BJ (cell line): ENCODE measurements at regions not wholly inside any gene's neighbourhood (a gene's known extent, or its start where the extent isn't known, plus 50 kb on each side); places are given as distances from the start of the nearest gene placed in this dataset.
"Not testable (repeated sequence)": the region's sequence is repeated elsewhere in the genome, so short reads cannot be mapped to it uniquely, and the experiment has no call there.

Experiments
- CTCF ChIA-PET: fragments of 350-600 bp; formaldehyde crosslinking; extraction: SDS; loops from one replicate; lab custom pipeline; 2021; ENCODE audit warnings: antibody characterized with exemption, inconsistent platforms; lab: Yijun Ruan, JAX
- POLR2A ChIA-PET: fragments of 300-600 bp; sonication (Branson Sonifier 250); formaldehyde crosslinking; extraction: SDS; loops from one replicate; lab custom pipeline; 2021; ENCODE audit warnings: antibody characterized with exemption; lab: Charles Lee
- DNase-seq: peaks from one replicate; pipeline ENCODE4 v3.0.0-alpha.2; 2011; ENCODE audit warnings: low read depth
- H3K27me3 ChIP-seq: 2 replicates; pipeline ENCODE4 v1.6.0; 2011; ENCODE audit warnings: low read length; ENCODE audit not compliant: control insufficient read depth, insufficient read depth
- H3K36me3 ChIP-seq: 2 replicates; pipeline ENCODE4 v1.5.1; 2011; ENCODE audit warnings: low read length; ENCODE audit not compliant: control insufficient read depth, insufficient read depth
- H3K4me3 ChIP-seq: 2 replicates; pipeline ENCODE4 v1.5.1; 2011; ENCODE audit warnings: low read depth, mild to moderate bottlenecking, control low read depth, low read length
- CTCF ChIP-seq: IDR thresholded peaks from 2 replicates; pipeline ENCODE4 v1.5.1; 2011; ENCODE audit warnings: low read depth, mild to moderate bottlenecking, control low read depth, inconsistent platforms, low read length, moderate library complexity; ENCODE audit not compliant: insufficient read depth

GRCh38 chr2:192971981-192972380, 777.2 kb upstream of the TMEFF2 start:
- Histone ChIP-seq H3K36me3 (no peaks in the 10 kb centered on the region), H3K4me3 (no peak overlapping the region), H3K27me3 (no peaks in the 10 kb centered on the region)
- ChIA-PET POLR2A (no interaction called here), CTCF (no interaction called here)
- no peak for TF ChIP-seq CTCF
- no peak for DNase-seq

- CTCF ChIA-PET, result no interaction called here
- POLR2A ChIA-PET, result no interaction called here
- Histone ChIP-seq H3K4me3 (no peak overlapping the region), H3K36me3 (no peaks in the 10 kb centered on the region), H3K27me3 (no peaks in the 10 kb centered on the region)
- TF ChIP-seq CTCF, result no peak
- no peak for DNase-seq
These were observed 774.3 kb upstream of the TMEFF2 start for GRCh38 chr2:192969055-192969454.

- CTCF ChIA-PET, result no interaction called here
- POLR2A ChIA-PET, result no interaction called here
- TF ChIP-seq CTCF, result no peak
These were observed 766.2 kb upstream of the TMEFF2 start for GRCh38 chr2:192960945-192961344.

GRCh38 chr2:192958615-192959014, 763.9 kb upstream of the TMEFF2 start:
- H3K27me3 ChIP-seq, H3K36me3 ChIP-seq, DNase-seq, POLR2A ChIA-PET, H3K4me3 ChIP-seq: not testable (repeated sequence)
- CTCF ChIA-PET, result interaction anchor here (0.7 kb wide), 1 partner anchor 466 kb away, joined by 5 read pairs; no protein-coding TSS in a partner anchor

More at GRCh38 chr2:192960945-192961344, 766.2 kb upstream of the TMEFF2 start:
- Histone ChIP-seq H3K27me3 (no peaks in the 10 kb centered on the region), H3K4me3 (no peak overlapping the region), H3K36me3 (no peaks in the 10 kb centered on the region)
- no peak for DNase-seq

- ChIA-PET POLR2A (no interaction called here), CTCF (no interaction called here)
- no peak overlapping the region for H3K4me3 ChIP-seq
- DNase-seq, result no peak
- H3K27me3 ChIP-seq, result no peaks in the 10 kb centered on the region
- no peaks in the 10 kb centered on the region for H3K36me3 ChIP-seq
- no peak for TF ChIP-seq CTCF
These were observed 762.7 kb upstream of the TMEFF2 start for GRCh38 chr2:192957425-192957824.

- ChIA-PET CTCF (no interaction called here), POLR2A (no interaction called here)
- TF ChIP-seq CTCF, result no peak
- Histone ChIP-seq H3K36me3 (no peaks in the 10 kb centered on the region), H3K27me3 (no peaks in the 10 kb centered on the region), H3K4me3 (no peak overlapping the region)
- no peak for DNase-seq
These were observed 758.4 kb upstream of the TMEFF2 start for GRCh38 chr2:192953116-192953515.
